MM.1S (cell line): ENCODE measurements at regions not wholly inside any gene's neighbourhood (a gene's known extent, or its start where the extent isn't known, plus 50 kb on each side); places are given as distances from the start of the nearest gene placed in this dataset.

Source experiments
- DNase-seq: peaks from one replicate; pipeline ENCODE4 v3.0.0-alpha.2; 2015
- H2AFZ ChIP-seq: fragments of 300-600 bp; sonication (generic); 2 replicates; pipeline ENCODE4 v1.6.0; 2016; ENCODE audit warnings: antibody characterized with exemption, low read length
- H3F3A ChIP-seq: fragments of 300-600 bp; sonication (generic); 2 replicates; pipeline ENCODE4 v1.6.1; 2016; ENCODE audit warnings: mild to moderate bottlenecking, antibody characterized with exemption, low read length, moderate library complexity, mixed read lengths; ENCODE audit not compliant: insufficient read depth
- H3K27ac ChIP-seq: fragments of 300-600 bp; sonication (generic); 2 replicates; pipeline ENCODE4 v1.5.1; 2016; ENCODE audit warnings: mild to moderate bottlenecking, low read length
- H3K27me3 ChIP-seq: fragments of 300-600 bp; sonication (generic); replicated peaks from 2 replicates; pipeline ENCODE4 v1.6.0; 2016; ENCODE audit warnings: low read length; ENCODE audit not compliant: insufficient read depth
- H3K36me3 ChIP-seq: fragments of 300-600 bp; sonication (generic); replicated peaks from 2 replicates; pipeline ENCODE4 v1.6.1; 2016; ENCODE audit warnings: mild to moderate bottlenecking, low read length, mixed read lengths; ENCODE audit not compliant: insufficient read depth
- H3K4me1 ChIP-seq: fragments of 300-600 bp; sonication (generic); 2 replicates; pipeline ENCODE4 v1.6.1; 2016; ENCODE audit warnings: low read length, mixed read lengths
- H3K4me2 ChIP-seq: fragments of 300-600 bp; sonication (generic); 2 replicates; pipeline ENCODE4 v1.6.0; 2016; ENCODE audit warnings: low read depth, low read length
- H3K4me3 ChIP-seq: fragments of 300-600 bp; sonication (generic); 2 replicates; pipeline ENCODE4 v1.5.1; 2016; ENCODE audit warnings: low read length, mixed read lengths
- H3K79me2 ChIP-seq: fragments of 300-600 bp; sonication (generic); 2 replicates; pipeline ENCODE4 v1.6.1; 2016; ENCODE audit warnings: mixed run types, low read length, mixed read lengths
- H3K9ac ChIP-seq: fragments of 300-600 bp; sonication (generic); 2 replicates; pipeline ENCODE4 v1.6.1; 2016; ENCODE audit warnings: low read length, mixed read lengths
- H3K9me2 ChIP-seq: fragments of 300-600 bp; sonication (generic); replicated peaks from 2 replicates; pipeline ENCODE4 v1.6.1; 2016; ENCODE audit warnings: mild to moderate bottlenecking, low read length, mixed read lengths; ENCODE audit not compliant: insufficient read depth
- H3K9me3 ChIP-seq: fragments of 300-600 bp; sonication (generic); replicated peaks from 2 replicates; pipeline ENCODE4 v1.6.1; 2016; ENCODE audit warnings: mild to moderate bottlenecking, low read length, mixed read lengths; ENCODE audit not compliant: insufficient read depth
- H4K20me1 ChIP-seq: fragments of 300-600 bp; sonication (generic); 2 replicates; pipeline ENCODE4 v1.6.1; 2016; ENCODE audit warnings: mild to moderate bottlenecking, low read length, moderate library complexity, mixed read lengths; ENCODE audit not compliant: insufficient read depth
- CTCF ChIP-seq: fragments of 300-600 bp; sonication (generic); IDR thresholded peaks from 2 replicates; pipeline ENCODE4 v1.5.1; 2016; ENCODE audit warnings: antibody characterized with exemption, low read length, mixed read lengths
- EZH2 ChIP-seq: fragments of 300-600 bp; sonication (generic); optimal IDR thresholded peaks from 2 replicates; pipeline ENCODE3; 2017; ENCODE audit warnings: low read depth, mild to moderate bottlenecking, antibody characterized with exemption, low read length, mixed read lengths
- EZH2phosphoT487 ChIP-seq: fragments of 300-600 bp; sonication (generic); IDR thresholded peaks from 2 replicates; pipeline ENCODE4 v1.6.1; 2018; ENCODE audit warnings: antibody characterized with exemption, low read length

- H3F3A ChIP-seq: peaks cover 27% of the 10 kb centered on the region
- no peaks in the 10 kb centered on the region for H3K36me3 ChIP-seq
- TF ChIP-seq EZH2phosphoT487 (no peak), EZH2 (no peak), CTCF (no peak)
- H2AFZ ChIP-seq: no peak overlapping the region
- no peaks in the 10 kb centered on the region for H3K9me2 ChIP-seq
- no peaks in the 10 kb centered on the region for H3K27me3 ChIP-seq
- H3K79me2 ChIP-seq: peaks cover 71% of the 10 kb centered on the region
- no peak overlapping the region for H3K9ac ChIP-seq
- no peak for DNase-seq
- H3K27ac ChIP-seq: no peak overlapping the region
- H3K4me2 ChIP-seq: no peak overlapping the region
- H3K4me3 ChIP-seq: no peak overlapping the region
- peaks cover 67% of the 10 kb centered on the region for H3K4me1 ChIP-seq
- no peaks in the 10 kb centered on the region for H3K9me3 ChIP-seq
- no peaks in the 10 kb centered on the region for H4K20me1 ChIP-seq
Measured at GRCh38 chr6:56765494-56765893, 122.8 kb upstream of the DST start.

GRCh38 chr6:56764081-56764566 is 121.4 kb upstream of the DST start:
- H3K4me2 ChIP-seq: peak overlapping the region; percentile 38; the same call in 1 of the 2 replicates

GRCh38 chr6:56761651-56762050 is 119.0 kb upstream of the DST start:
- Histone ChIP-seq H3K4me2 (no peak overlapping the region), H2AFZ (no peak overlapping the region), H3K79me2 (peaks cover 59% of the 10 kb centered on the region), H3F3A (peaks cover 37% of the 10 kb centered on the region), H3K36me3 (no peaks in the 10 kb centered on the region), H3K27me3 (no peaks in the 10 kb centered on the region), H3K9ac (no peak overlapping the region), H3K27ac (no peak overlapping the region), H3K9me2 (no peaks in the 10 kb centered on the region), H4K20me1 (no peaks in the 10 kb centered on the region), H3K4me1 (peaks cover 78% of the 10 kb centered on the region), H3K4me3 (no peak overlapping the region), H3K9me3 (no peaks in the 10 kb centered on the region)
- TF ChIP-seq EZH2phosphoT487: no peak
- no peak for TF ChIP-seq CTCF
- TF ChIP-seq EZH2: no peak
- DNase-seq: no peak

More at GRCh38 chr6:56764081-56764566, 121.4 kb upstream of the DST start:
- Histone ChIP-seq H3K27ac (peak overlapping the region; percentile 11; the same call in 1 of the 2 replicates), H3K79me2 (peaks cover 58% of the 10 kb centered on the region), H3K4me3 (no peak overlapping the region), H3K9me3 (no peaks in the 10 kb centered on the region), H3K9ac (no peak overlapping the region), H3F3A (peaks cover 36% of the 10 kb centered on the region), H3K4me1 (peaks cover 74% of the 10 kb centered on the region), H3K27me3 (no peaks in the 10 kb centered on the region), H4K20me1 (no peaks in the 10 kb centered on the region), H3K36me3 (no peaks in the 10 kb centered on the region), H3K9me2 (no peaks in the 10 kb centered on the region), H2AFZ (no peak overlapping the region)
- peak; percentile 61 for DNase-seq
- TF ChIP-seq EZH2: no peak
- TF ChIP-seq CTCF: peak; percentile 54
